Ishikawa (cell line): ENCODE measurements at regions not wholly inside any gene's neighbourhood (a gene's known extent, or its start where the extent isn't known, plus 50 kb on each side); places are given as distances from the start of the nearest gene placed in this dataset.

Experiments used
- CEBPB ChIP-seq: IDR thresholded peaks from 2 replicates; pipeline ENCODE4 v1.6.1; 2012
- CREB1 ChIP-seq: IDR thresholded peaks from 2 replicates; pipeline ENCODE4 v1.6.1; 2012; ENCODE audit warnings: low read depth
- EGR1 ChIP-seq: IDR thresholded peaks from 2 replicates; pipeline ENCODE4 v1.6.1; 2012
- EP300 ChIP-seq: IDR thresholded peaks from 2 replicates; pipeline ENCODE4 v1.6.1; 2012; ENCODE audit warnings: borderline replicate concordance
- FOXM1 ChIP-seq: IDR thresholded peaks from 2 replicates; pipeline ENCODE4 v1.6.1; 2012; ENCODE audit warnings: low read depth, borderline replicate concordance
- MAX ChIP-seq: IDR thresholded peaks from 2 replicates; pipeline ENCODE4 v1.6.1; 2012
- NFIC ChIP-seq: IDR thresholded peaks from 2 replicates; pipeline ENCODE4 v1.6.1; 2012
- RAD21 ChIP-seq: IDR thresholded peaks from 2 replicates; pipeline ENCODE4 v1.6.1; 2012; ENCODE audit warnings: low read depth
- REST ChIP-seq: IDR thresholded peaks from 2 replicates; pipeline ENCODE4 v1.6.1; 2012; ENCODE audit warnings: low read depth, mild to moderate bottlenecking
- TAF1 ChIP-seq: IDR thresholded peaks from 2 replicates; pipeline ENCODE4 v1.6.1; 2012; ENCODE audit warnings: low read depth, mild to moderate bottlenecking
- TCF12 ChIP-seq: IDR thresholded peaks from 2 replicates; pipeline ENCODE4 v1.6.1; 2012; ENCODE audit warnings: low read depth
- TEAD4 ChIP-seq: IDR thresholded peaks from 2 replicates; pipeline ENCODE4 v1.6.1; 2012
- USF1 ChIP-seq: IDR thresholded peaks from 2 replicates; pipeline ENCODE4 v1.6.1; 2012
- YY1 ChIP-seq: IDR thresholded peaks from 2 replicates; pipeline ENCODE4 v1.6.1; 2012; ENCODE audit warnings: low read depth
- ZBTB7A ChIP-seq: IDR thresholded peaks from 2 replicates; pipeline ENCODE4 v1.6.1; 2012; ENCODE audit warnings: low read depth

GRCh38 chr3:104445252-104445919, 921.3 kb upstream of the ALCAM start:
- TF ChIP-seq EP300 = peak; percentile 64; the same call in 1 of the 2 replicates
- 0 out of 2 replicates have a peak, but pooled peaks have one; percentile 4 for TF ChIP-seq TEAD4
- 0 out of 2 replicates have a peak, but pooled peaks have one; percentile 28 for TF ChIP-seq TCF12
- 0 out of 2 replicates have a peak, but pooled peaks have one; percentile 34 for TF ChIP-seq FOXM1

- TF ChIP-seq TAF1 (no peak), CREB1 (no peak), TEAD4 (no peak), USF1 (no peak), EP300 (no peak), NFIC (no peak), RAD21 (no peak), ZBTB7A (no peak), TCF12 (no peak), MAX (no peak), REST (no peak), FOXM1 (no peak), EGR1 (no peak), CEBPB (no peak), YY1 (no peak)
Observed at GRCh38 chr3:104447681-104448080, 919.0 kb upstream of the ALCAM start.

- TF ChIP-seq FOXM1 (no peak), TAF1 (no peak), USF1 (no peak), EGR1 (no peak), EP300 (no peak), MAX (no peak), TCF12 (no peak), YY1 (no peak), TEAD4 (no peak), NFIC (no peak), REST (no peak), ZBTB7A (no peak)
Observed at GRCh38 chr3:104452697-104453096, 914.0 kb upstream of the ALCAM start.

GRCh38 chr3:104458657-104459056, 908.1 kb upstream of the ALCAM start:
- TF ChIP-seq CEBPB = no peak
- TF ChIP-seq NFIC = no peak
- TF ChIP-seq TEAD4 = no peak
- TF ChIP-seq TCF12 = no peak
- no peak for TF ChIP-seq YY1
- TF ChIP-seq RAD21 = no peak
- TF ChIP-seq FOXM1 = no peak
- TF ChIP-seq USF1 = no peak
- no peak for TF ChIP-seq REST
